Retina (tissue), 1 donor: ENCODE measurements at regions not wholly inside any gene's neighbourhood (a gene's known extent, or its start where the extent isn't known, plus 50 kb on each side); places are given as distances from the start of the nearest gene placed in this dataset.
A peak's percentile ranks its signal among the peaks of the same experiment; 100 is the strongest.

Experiments
- DNase-seq: peaks from one replicate; pipeline ENCODE4 v3.0.0-alpha.2; 2016

DNA sequence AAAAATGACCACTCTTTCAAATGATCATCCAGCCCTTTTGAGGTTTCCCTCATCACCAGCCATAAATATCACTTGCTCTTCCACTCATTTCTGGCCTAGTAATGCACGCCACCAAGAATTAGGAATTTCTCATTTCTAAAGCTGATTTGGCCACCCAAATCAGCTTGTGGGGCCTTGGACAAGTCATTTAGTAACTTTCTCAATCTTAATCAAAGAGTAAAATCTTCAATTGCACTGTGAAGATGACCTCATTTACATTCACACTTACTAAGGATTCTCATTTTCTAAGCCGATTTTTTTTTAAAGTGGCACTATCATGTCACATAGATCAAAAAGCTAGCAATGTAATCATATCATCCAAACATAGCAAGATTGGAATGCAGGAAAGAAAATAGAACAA is 150.0 kb upstream of the HHIP start:
- no peak for DNase-seq

DNA sequence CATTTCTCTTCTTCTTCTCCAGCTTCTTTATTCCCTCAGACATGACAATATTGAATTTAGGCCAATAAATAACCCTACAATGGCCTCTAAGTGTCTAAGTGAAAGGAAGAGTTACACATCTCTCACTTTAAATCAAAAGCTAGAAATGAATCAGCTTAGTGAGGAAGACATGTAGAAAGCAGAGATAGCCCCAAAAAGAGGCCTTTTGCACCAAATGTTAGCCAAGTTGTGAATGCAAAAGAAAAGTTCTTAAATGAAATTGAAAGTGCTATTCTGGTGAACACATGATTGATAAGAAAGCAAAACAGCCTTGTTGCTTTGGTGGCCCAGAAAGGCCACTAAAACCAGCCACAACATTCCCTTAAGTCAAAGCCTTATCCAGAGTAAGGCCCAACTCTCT is 146.2 kb upstream of the HHIP start:
- no peak for DNase-seq

DNA sequence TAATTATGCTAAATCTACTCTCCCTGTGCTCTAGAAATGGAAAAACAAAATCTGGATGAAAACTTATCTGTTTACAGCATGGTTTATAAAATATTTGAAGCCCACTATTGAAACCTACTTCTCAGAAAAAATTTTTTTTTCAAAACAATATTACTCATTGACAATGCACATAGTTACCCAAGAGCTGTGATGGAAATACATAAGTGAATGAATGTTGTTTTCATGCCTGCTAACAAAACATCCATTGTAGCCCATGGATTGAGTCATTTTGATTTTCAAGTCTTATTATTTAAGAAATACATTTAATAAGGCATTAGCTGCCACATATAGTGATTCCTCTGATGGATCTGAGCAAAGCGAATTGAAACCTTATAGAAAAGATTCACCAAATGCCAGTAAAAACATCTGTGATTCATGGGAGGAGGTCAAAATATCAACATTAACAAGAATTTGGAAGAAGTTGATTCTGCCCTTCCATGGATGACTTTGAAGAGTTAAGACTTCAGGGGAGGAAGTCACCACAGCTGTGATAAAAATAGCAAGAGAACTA is 144.7 kb upstream of the HHIP start:
- no peak for DNase-seq

DNA sequence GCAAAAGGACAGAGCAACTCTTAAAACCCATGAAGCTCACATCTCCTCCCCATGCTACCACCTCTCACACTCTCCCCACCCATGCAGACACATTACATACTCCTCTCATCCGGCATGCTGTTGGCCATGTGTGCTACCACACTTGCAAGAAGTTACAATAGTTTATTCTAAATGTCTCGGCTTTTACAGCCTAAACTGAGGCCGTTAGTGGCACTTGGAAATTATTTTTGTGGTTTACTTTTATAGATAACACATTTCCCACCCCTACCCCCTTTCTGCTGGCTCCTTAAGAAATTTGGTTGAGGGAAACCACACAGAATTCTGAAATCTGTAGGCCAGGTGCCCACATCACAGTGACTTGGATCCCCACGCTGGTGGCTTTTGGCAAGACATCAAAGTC is 141.1 kb upstream of the HHIP start:
- no peak for DNase-seq

DNA sequence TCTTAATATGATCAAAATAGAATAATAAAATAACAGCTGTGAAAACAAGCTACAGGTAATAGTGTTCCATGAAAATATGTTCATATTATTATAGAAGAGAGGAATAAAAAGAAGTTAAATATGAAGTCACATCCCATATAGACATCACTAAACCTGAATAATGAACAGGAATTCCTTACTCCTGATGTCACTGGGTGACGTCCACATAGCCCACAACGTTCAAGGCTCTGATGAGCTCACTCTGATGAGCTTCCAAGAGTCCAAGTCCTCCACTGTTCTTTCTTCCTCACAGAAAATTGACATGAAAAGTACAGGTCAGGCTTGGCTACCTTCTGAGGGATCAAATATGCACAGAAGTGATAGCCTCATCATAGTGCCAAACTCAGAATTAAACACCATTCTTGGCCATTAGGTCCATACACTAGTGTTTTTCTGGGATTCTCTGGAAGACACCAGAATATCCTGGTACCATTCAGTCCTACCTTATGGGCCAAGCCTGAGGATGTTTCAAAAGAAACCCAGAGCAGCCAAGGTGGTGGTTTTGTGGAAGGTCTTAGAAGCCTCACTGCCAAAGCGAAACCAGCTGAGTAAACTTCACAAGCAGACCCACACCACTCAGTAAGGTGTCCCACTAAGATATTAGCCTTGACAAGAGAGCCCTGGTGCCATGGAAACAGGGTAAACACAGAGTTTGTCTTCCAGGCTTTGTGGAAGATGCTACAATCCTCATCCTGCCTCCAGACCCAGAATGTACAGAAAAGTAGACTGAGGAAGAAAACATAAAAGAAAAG is 138.4 kb upstream of the HHIP start:
- DNase-seq = no peak

DNA sequence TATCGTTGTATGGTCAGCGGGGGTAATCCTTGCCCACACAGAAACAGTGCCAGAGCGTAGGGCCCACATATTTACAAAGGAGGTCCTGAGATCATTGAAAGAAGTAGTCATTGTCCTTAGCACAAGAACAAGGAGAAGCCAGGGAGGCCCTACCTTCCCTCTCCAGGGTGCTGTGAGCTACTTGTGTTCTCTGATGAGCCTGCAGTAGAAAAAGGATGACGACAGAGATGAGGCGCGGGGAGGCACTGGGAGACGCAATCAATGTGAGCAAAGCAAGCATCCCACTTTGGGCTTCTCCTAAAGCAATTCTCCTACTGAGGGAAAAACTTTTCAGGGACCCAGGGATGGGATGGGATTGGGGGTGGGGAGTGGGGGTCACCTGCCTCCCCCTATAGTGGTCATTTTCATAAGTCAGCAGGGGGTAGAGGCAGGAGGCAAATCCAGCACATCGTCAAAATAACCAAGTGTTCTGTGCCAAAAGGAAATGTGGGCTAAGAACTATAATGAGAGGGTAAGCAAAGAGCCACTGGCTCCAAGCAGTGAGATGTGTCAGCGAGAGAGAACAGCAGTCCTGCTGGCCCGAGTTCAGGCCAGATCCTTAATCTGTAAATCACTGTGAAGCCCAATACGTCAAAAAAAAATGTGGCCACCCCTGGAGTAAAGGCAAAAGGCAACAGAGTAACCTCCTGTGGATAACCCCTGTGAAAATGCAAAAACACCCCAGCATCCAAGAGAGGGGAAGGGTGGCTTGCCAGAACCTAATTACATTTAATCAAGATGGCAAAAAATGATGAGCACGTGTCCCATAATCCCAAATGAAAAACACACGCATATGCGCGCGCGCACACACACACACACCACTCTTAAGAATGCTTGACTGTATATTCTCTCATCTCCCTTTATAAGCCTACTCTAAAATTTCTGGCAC is 136.6 kb upstream of the HHIP start:
- DNase-seq = no peak

DNA sequence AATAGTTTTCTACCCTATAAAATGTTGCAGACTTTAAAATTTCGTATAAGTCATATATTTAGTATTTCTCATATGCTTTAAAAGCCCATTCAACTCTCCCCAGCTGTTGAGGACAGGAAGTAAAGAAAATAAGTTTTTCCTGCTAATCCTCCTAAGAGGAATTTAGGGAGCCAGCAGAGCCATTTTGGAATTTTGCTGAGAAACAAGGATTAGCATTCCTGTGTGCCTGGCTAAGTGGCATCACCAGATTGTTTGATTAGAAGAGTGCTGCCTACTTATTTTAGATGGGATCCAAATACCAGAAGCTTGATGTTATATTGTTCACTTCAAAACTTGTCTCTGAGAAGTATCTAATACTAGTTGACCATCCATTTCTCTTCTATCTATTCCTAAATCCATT is 131.2 kb upstream of the HHIP start:
- DNase-seq = no peak

DNA sequence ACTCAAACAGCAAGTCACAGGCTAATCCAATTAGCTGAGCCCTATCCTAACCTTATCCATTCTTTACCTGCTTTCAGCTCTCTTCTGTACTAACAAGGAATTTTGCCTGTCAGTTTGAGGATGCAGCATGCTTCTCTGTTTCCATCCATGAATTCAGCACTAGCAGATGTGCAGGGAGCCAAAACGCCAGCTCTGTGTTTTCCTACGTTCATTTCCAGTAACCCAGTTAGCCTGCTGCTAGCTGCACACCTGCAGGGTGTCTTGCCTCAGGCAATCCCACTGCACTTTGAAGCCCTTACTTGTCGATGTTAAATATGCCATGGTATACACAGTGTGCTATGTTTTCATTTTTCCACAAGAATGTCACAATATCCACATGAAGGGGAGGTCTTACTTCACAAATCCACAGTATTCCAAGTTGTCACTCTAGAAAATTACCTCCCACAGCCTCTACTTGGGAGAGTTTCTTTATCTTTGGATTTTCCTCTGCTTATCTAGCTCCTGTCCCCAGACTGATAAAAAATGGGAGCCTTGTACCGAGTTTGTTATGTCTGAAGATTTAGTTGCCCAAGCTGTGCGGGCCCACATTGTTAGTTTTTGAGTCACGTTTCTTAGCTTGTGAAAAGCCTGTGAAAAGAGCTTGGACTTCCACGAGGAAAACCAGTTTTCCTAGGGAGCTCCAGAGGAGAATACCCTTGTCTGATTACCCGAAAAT is 127.6 kb upstream of the HHIP start:
- no peak for DNase-seq

DNA sequence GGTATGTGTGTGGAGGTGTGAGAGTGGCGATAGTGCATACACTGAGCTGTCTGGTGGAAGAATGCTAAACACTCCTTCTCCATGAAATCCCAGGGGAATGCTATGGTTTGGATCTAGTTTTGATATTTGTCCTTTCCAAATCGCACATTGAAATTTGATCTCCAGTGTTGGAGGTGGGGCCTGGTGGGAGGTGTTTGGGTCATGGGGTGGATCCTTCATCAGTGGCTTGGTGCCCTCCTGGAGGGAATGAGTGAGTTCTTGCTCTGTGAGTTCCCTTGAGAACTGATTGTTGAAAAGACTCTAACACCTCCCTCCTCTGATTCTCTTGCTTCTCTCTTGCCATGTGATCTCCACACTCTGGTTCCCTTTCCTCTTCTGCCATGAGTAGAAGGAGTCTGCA is 114.1 kb upstream of the HHIP start:
- DNase-seq = no peak

DNA sequence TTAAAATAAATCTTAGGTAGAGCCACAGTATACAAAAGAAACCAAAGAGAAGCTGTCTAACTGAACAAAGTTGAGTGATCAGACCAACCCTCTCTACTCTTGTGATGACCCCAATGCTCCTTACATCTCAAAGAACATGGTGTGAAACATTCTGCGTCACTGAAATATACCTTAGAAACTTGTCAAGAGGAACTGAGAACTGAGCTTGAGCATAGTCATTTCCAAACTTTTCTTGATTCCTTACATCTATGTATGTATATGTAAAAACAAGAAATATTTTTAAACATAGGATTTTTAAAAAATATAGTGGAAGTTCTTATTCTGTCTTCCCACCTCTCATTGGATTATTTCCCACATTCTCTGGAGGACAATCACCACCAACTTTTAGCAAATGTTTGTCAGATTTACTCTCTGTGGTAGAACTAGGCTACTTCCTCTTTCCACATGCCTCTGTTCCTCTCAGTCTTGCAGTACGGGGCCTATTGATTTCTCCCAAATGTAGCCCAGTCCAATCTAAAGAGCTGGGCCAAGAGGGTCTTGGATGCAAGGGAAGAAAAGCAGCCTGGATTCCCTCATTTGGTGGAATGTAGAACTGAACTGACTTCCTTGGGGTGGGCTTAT is 98.2 kb upstream of the HHIP start:
- DNase-seq = no peak

DNA sequence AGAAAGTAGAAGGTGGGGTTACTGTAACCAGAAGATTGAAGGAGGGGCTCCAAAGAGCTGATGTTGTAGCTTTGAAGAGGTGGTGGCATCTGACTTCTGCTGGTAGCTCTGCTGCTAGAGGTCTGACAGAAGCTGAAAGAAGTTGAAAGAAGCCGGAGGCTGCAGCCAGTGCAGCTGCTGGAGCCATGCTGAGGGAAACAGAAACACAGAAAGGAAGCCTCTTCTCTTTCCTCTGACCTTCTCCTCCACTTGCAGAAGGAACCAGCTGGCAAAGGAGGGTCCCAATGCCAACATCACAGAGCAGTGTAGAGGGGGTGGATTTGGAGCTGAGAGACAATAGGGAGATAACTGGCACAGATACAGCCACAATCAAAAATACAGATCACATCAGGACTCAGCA is 89.3 kb upstream of the HHIP start:
- no peak for DNase-seq

DNA sequence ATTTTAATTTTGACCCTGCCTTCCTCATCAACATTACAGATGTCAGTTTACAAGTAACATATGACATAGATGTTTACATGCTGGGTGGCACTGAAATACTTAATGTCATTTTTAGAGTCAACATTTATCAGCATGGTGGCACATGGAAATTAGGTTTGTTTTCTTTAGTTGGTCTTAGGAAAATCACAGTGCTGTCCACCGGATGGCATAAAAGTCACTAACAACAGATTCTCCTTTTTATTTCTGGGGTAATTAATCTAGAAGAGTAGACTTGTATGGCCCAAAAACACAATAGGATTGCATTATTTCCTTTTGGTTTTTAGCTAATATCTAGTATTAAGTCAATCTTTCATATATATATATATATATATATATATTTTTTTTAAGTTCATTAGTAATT is 88.6 kb upstream of the HHIP start:
- DNase-seq = no peak

DNA sequence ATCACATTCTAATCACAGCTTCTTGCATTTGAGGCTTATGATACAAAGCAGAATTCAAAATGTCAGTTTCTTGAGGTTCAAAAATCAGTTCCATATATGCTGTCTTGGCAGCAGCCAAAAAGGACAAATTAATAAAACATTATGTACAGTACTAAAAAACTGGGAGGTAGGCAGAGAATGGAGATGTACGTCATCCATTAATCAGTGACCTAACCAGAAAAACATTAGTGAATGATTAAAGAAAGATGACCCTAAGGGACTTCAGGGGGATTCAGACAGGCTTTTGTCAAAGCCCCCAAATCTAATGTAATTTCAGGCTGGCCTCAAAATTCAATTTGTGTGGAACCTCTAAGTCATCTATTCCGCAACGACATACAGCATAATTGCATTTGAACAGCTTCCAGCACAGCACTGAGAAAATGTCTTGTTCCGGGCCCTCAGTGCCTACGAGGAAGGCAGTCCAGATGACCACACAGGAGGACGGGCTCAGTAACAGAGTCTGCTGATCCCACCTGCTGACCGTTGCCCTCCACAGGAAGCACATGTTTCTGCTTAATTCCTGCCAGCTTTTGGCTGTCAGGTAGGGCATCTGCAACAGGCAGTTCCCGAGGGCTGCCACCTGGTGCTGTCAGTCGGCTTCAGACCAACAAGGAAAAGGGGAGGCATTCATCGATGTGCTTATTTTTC is 83.8 kb upstream of the HHIP start:
- DNase-seq = no peak

DNA sequence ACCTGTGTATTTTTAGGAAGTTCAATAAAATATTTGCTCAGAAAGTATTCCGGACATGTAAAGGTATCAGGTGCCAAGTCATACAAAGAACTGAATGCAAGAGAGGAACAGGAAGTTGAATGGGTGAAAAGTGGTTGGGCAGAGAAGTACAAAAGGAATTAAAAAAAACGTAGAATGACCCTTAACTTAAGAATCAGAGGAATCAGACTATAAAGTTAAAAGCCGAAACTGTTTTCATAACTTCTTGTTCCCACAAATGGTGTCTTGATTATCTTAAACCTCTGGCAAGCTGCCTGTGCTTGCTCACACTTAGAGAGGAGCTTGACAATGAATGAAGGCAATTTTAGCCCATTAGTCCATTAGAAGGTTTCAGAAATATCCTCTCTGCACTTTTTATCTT is 81.6 kb upstream of the HHIP start:
- no peak for DNase-seq

DNA sequence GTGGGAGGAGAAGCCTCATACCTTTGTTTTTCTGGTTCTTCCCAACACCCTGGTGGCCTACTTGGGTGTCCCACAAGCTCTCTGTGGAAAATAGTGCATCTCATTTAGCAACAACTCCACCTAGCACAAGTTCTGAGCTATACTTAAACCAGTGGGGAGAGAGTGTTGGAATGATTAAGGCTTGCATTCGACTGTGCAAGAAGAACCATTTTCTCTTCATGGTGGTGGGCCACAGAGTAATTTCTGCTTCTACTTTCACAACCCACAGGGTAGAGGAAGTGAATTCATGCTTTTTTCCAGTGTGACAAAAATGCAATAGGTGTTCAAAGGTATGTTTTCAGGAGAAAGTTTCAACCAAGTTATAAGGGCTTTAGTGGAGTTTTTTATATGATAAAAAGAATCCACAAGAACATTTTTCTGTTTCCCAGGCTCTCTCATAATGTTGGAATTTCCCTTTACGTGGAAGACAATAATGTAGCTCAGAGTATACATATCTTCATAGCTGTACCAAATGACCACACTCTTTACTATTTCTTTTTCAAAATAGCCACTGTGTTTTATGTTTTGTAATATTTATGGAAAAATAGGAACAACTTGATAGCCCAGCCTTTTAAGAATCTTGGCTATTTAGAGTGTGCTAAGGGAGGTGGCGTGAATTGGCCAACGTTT is 80.3 kb upstream of the HHIP start:
- no peak for DNase-seq

DNA sequence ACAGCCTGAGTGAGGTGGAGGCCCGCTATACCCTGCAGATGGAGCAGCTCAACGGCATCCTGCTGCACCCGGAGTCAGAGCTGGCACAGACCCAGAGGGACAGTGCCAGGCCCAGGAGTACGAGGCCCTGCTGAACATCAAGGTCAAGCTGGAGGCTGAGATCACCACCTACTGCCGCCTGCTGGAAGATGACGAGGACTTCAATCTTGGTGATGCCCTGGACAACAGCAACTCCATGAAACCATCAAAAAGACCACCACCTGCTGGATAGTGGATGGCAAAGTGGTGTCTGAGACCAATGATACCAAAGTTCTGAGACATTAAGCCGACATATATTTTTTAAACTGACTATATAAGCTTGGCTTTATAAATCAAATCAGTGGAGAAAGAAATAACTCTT is 73.3 kb upstream of the HHIP start:
- no peak for DNase-seq

DNA sequence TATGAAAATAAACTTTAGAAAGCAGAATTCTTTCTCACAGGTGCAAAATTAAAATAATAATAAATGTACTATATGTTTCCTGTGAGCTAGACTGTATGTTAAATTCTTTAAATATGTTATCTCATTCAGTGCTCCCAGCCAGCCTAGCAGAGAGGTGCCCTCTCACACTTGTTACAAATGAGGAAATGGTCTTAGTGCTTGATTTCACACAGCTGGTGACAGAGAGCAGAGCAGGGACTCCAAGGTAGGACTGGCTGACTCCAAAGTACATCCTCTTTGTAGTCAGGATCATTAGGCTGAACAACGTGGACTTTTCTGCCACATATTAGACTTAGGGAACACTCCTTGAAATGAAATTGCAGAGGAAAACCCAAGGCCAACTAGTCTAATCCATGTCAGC is 72.0 kb upstream of the HHIP start:
- no peak for DNase-seq

DNA sequence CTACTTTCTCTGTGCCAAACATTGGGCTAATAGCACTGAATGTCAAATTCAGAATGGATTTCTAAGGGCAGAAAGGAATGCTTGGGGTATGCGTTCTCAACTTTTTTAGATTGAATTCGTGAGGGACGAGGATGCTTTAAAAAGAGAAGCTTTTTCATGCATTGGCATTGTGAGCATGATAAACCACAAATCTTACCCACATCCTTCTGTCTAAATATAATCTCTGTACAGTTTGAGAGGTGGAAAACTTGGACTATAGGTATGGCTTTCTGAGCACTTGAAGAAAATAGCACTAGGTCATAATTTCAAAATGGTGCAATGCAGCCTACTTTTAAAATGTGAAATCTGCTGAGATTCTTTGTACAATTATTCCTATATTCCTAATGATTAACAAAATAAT is 71.4 kb upstream of the HHIP start:
- no peak for DNase-seq

DNA sequence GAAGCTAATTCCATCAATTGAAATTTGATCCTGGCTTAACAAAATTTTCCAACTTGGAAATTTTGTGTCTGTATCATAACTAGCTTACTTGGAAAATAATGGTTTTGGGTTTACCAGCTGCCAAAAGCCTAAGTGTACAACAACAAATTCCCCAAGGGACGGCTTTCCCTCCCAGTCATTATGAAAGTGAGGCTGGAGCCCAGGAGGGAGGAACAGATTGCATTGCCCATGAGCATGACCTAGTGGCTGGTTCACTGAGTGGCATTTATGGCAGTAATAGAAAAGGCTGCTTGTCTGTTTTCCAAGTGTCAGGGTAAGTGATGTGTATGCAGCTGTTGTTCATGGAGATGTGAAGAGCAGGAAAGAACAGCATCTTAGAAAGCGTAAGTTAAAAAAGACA is 70.8 kb upstream of the HHIP start:
- DNase-seq = peak; percentile 34

DNA sequence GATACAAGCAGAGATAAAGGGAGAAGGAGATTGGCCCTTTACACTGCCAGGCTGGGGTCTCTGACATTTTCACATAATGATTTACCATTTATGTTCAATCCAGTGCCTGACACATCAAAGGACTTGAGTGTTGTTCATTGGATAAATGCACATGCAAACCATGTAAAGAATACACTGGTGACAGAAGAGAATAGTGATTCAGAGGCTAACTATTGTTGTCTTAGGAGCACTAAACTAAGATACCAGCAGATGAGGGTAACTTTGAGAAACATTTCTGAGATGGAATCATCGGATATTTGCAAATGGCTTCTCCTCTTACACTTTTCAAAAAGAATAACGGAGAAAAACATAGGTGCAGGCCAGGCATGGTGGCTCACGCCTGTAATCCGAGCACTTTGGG is 67.3 kb upstream of the HHIP start:
- DNase-seq = no peak

DNA sequence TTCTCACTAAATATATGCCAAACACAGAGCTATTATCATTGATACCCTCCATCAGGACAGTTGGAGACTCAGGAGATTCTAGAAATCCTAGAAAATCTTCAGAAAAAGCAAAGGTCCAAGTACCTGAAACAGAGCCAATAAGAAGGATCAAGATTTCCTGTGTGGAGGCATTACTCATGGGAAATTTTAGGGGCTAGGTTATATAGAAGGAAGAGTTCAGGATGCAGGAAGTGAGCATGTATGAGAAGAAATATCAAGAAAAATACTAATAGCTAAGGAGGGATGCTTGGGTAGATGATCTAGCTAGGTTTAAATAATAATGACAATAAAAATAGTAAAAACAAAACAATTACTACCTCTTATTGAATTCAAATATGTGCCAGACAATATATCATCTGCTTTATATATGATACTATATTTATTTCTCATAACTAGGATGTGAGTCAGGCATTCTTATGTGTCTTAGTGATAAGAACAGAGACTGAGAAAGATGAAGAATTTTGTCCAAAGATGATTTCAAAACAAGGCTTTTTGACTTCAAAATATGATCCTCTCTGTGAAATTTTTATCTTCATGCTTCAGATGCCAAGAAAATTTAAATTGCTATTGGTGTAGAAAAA is 66.4 kb upstream of the HHIP start:
- no peak for DNase-seq
